DOHH2 (cell line): ENCODE measurements at regions not wholly inside any gene's neighbourhood (a gene's known extent, or its start where the extent isn't known, plus 50 kb on each side); places are given as distances from the start of the nearest gene placed in this dataset.

Experiments
- H3F3A ChIP-seq: fragments of 200-600 bp; sonication (generic), shearing (Covaris generic); 2 replicates; pipeline ENCODE4 v1.6.0; 2016; ENCODE audit warnings: antibody characterized with exemption, mild to moderate bottlenecking; ENCODE audit not compliant: control insufficient read depth, insufficient read depth
- H3K27ac ChIP-seq: fragments of 200-600 bp; sonication (generic); 2 replicates; pipeline ENCODE4 v1.5.1; 2014; ENCODE audit warnings: low read depth, mild to moderate bottlenecking, low read length, moderate library complexity
- H3K27me3 ChIP-seq: fragments of 200-600 bp; sonication (generic); 2 replicates; pipeline ENCODE4 v1.6.1; 2014; ENCODE audit warnings: mild to moderate bottlenecking, low read length, mixed read lengths; ENCODE audit not compliant: control insufficient read depth
- H3K36me3 ChIP-seq: fragments of 200-600 bp; sonication (generic); 2 replicates; pipeline ENCODE4 v1.6.1; 2014; ENCODE audit warnings: mild to moderate bottlenecking, low read length, moderate library complexity, mixed read lengths; ENCODE audit not compliant: control insufficient read depth
- H3K4me1 ChIP-seq: fragments of 200-600 bp; sonication (generic); 2 replicates; pipeline ENCODE4 v1.6.1; 2014; ENCODE audit warnings: mild to moderate bottlenecking, low read length, mixed read lengths; ENCODE audit not compliant: control insufficient read depth
- H3K4me2 ChIP-seq: fragments of 200-600 bp; sonication (generic); 2 replicates; pipeline ENCODE4 v1.6.0; 2014; ENCODE audit warnings: mild to moderate bottlenecking, low read length, moderate library complexity
- H3K4me3 ChIP-seq: fragments of 200-600 bp; sonication (generic); 2 replicates; pipeline ENCODE4 v1.5.1; 2014; ENCODE audit warnings: mild to moderate bottlenecking, low read length, mixed read lengths
- H3K79me2 ChIP-seq: fragments of 200-600 bp; sonication (generic); 2 replicates; pipeline ENCODE4 v1.6.1; 2014; ENCODE audit warnings: mild to moderate bottlenecking, low read length, mixed read lengths; ENCODE audit not compliant: control insufficient read depth
- H3K9me2 ChIP-seq: fragments of 200-600 bp; sonication (generic); replicated peaks from 2 replicates; pipeline ENCODE4 v1.6.1; 2014; ENCODE audit warnings: mild to moderate bottlenecking, low read length, mixed read lengths; ENCODE audit not compliant: control insufficient read depth
- H3K9me3 ChIP-seq: fragments of 200-600 bp; sonication (generic); 2 replicates; pipeline ENCODE4 v1.6.1; 2014; ENCODE audit warnings: antibody characterized with exemption, low read length, mixed read lengths; ENCODE audit not compliant: control insufficient read depth, insufficient read depth
- H4K20me1 ChIP-seq: fragments of 200-600 bp; sonication (generic); 2 replicates; pipeline ENCODE4 v1.6.0; 2014; ENCODE audit warnings: low read depth, mild to moderate bottlenecking, antibody characterized with exemption, low read length, moderate library complexity; ENCODE audit not compliant: control insufficient read depth, insufficient read depth
- EZH2phosphoT487 ChIP-seq: fragments of 200-600 bp; sonication (generic); IDR thresholded peaks from 2 replicates; pipeline ENCODE4 v1.6.1; 2017; ENCODE audit warnings: borderline replicate concordance, mild to moderate bottlenecking, antibody characterized with exemption, low read length, moderate library complexity, mixed read lengths
- TF ChIP-seq, protein P1 (sequence below): fragments of 200-600 bp; sonication (generic); IDR thresholded peaks from one replicate; pipeline ENCODE4 v1.5.1; 2014; ENCODE audit warnings: antibody characterized with exemption, mild to moderate bottlenecking, low read depth, low read length; ENCODE audit not compliant: poor library complexity, severe bottlenecking

DNA sequence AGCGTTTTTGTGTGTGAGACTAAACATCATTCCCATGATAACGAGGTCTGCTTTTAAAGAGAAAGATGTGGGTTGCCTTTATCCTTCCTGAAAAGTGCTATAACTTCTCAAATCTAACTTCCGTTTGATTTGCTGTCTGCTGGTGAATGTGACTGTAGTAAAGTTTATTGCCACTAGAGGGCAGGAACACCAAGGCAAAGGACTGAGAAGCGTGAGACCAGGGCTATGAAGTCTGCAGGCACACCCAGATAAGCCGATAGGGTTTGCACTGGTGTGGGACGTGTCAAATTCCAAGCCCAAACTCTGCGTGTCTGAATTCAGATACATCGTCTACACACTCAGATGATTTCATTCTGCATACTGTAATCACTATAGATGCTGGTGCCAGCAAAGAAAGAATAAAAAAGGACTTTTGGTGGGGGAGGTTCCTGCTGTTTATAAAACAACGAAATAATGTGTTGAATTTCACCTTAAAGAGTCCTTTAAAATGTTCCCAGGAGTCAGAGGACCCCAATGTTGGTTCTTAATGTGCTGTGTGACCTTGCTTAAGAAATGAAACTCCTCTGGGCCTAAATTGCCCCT is 87.2 kb downstream of the PTTG1 start:
- H3K4me2 ChIP-seq = peak overlapping the region; percentile 43; the same call in 1 of the 2 replicates
- no peaks in the 10 kb centered on the region for H3K79me2 ChIP-seq
- H3K4me1 ChIP-seq = peaks cover 31% of the 10 kb centered on the region
- TF ChIP-seq, protein P1, sequence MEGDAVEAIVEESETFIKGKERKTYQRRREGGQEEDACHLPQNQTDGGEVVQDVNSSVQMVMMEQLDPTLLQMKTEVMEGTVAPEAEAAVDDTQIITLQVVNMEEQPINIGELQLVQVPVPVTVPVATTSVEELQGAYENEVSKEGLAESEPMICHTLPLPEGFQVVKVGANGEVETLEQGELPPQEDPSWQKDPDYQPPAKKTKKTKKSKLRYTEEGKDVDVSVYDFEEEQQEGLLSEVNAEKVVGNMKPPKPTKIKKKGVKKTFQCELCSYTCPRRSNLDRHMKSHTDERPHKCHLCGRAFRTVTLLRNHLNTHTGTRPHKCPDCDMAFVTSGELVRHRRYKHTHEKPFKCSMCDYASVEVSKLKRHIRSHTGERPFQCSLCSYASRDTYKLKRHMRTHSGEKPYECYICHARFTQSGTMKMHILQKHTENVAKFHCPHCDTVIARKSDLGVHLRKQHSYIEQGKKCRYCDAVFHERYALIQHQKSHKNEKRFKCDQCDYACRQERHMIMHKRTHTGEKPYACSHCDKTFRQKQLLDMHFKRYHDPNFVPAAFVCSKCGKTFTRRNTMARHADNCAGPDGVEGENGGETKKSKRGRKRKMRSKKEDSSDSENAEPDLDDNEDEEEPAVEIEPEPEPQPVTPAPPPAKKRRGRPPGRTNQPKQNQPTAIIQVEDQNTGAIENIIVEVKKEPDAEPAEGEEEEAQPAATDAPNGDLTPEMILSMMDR = peak; percentile 86
- no peak for TF ChIP-seq EZH2phosphoT487
- H3F3A ChIP-seq = 0 out of 2 replicates have a peak, but pooled peaks cover 3% of the 10 kb centered on the region
- H3K4me3 ChIP-seq = no peak overlapping the region
- no peaks in the 10 kb centered on the region for H3K36me3 ChIP-seq
- no peaks in the 10 kb centered on the region for H3K9me3 ChIP-seq
- peaks cover 21% of the 10 kb centered on the region for H3K27me3 ChIP-seq
- H4K20me1 ChIP-seq = no peaks in the 10 kb centered on the region
- H3K9me2 ChIP-seq = no peaks in the 10 kb centered on the region
- no peak overlapping the region for H3K27ac ChIP-seq

DNA sequence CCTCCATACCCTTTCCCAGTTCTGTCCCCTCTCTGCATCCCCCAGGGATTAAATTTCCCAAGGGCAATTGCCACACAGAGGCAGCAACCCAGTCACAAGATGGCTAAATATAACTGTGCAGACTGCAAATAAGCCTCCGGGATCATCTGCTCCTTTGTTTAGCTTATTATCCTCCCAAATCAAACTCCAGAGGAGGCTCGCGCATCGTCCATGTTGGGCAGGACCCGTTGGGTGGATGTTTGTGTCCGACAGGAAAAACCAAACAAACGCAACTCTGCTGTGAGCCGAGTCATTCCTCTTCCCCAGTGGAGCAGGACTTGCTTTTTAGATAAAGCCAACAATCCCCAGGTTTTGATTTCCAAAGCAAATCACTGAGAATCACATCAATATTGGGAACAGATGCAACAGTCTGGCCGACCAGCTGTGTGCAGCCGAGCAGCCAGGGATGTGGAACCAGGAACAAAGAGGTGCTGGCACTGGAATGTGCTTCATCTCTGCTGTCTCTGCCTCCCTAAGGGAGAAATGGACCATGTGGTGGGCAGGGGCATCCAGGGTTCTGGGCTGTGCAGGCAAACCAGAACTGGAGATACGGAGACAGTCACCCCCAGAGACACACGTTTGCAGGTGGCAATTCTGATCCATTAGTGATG is 89.8 kb downstream of the PTTG1 start:
- H3F3A ChIP-seq = 0 out of 2 replicates have a peak, but pooled peaks cover 3% of the 10 kb centered on the region
- no peaks in the 10 kb centered on the region for H3K36me3 ChIP-seq
- H3K4me1 ChIP-seq = peaks cover 18% of the 10 kb centered on the region
- no peaks in the 10 kb centered on the region for H3K79me2 ChIP-seq
- H3K27me3 ChIP-seq = peaks cover 22% of the 10 kb centered on the region
- no peak for TF ChIP-seq EZH2phosphoT487
- TF ChIP-seq, protein P1 = no peak
- H3K9me3 ChIP-seq = no peaks in the 10 kb centered on the region
- H3K9me2 ChIP-seq = no peaks in the 10 kb centered on the region
- H3K4me3 ChIP-seq = no peak overlapping the region
- H3K4me2 ChIP-seq = no peak overlapping the region
- H4K20me1 ChIP-seq = no peaks in the 10 kb centered on the region
- H3K27ac ChIP-seq = no peak overlapping the region
